Neural cell (in vitro differentiated cells): ENCODE measurements at regions not wholly inside any gene's neighbourhood (a gene's known extent, or its start where the extent isn't known, plus 50 kb on each side); places are given as distances from the start of the nearest gene placed in this dataset.

ENCODE experiments used
- EZH2 ChIP-seq: fragments of 200-600, 300-800 bp; shearing (Covaris generic), sonication (generic); IDR thresholded peaks from 2 replicates; pipeline ENCODE4 v1.6.1; 2014; ENCODE audit warnings: antibody characterized with exemption, low read length, borderline replicate concordance, mild to moderate bottlenecking; ENCODE audit not compliant: insufficient read depth, poor library complexity, severe bottlenecking
- POLR2AphosphoS5 ChIP-seq: IDR thresholded peaks from 2 replicates; pipeline ENCODE4 v1.6.1; 2012
- TF ChIP-seq, protein P1 (sequence below): fragments of 450-650 bp; IDR thresholded peaks from 2 replicates; pipeline ENCODE4 v1.5.1; 2014; ENCODE audit warnings: antibody characterized with exemption, mild to moderate bottlenecking, moderate library complexity; ENCODE audit not compliant: poor library complexity, severe bottlenecking

DNA sequence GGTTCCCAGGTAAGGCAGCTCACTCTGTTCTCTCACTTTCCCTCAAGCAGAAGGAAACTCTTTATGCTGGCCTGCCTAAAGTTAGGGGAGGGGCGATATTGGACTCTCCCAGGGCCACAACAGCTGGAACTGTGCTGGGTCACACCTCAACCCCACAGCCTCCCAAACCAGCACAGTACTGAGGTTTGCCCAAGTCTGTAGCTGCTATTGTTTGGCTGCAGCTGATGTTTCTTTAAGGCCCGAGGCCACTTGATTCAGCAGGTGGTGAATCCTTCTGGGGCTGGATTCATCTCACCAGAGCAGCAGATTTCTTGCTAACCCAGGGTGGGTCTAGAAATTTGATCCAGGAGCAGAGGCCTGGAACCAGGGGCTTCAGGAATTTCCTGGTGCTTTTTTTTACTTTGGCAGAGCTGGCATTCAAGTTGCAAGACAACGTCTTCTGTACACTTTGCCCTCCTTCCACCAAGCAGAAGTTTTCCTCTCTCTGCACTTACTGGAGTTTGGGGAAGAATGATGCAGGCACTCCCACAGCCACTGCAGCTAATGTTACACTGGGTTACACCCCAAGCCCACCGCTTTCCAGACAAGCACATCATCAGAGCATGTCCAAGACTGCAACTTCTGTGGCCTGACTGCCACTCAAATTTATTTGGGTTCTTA, 544.7 kb upstream of the NDST4 start:
- TF ChIP-seq, protein P1, sequence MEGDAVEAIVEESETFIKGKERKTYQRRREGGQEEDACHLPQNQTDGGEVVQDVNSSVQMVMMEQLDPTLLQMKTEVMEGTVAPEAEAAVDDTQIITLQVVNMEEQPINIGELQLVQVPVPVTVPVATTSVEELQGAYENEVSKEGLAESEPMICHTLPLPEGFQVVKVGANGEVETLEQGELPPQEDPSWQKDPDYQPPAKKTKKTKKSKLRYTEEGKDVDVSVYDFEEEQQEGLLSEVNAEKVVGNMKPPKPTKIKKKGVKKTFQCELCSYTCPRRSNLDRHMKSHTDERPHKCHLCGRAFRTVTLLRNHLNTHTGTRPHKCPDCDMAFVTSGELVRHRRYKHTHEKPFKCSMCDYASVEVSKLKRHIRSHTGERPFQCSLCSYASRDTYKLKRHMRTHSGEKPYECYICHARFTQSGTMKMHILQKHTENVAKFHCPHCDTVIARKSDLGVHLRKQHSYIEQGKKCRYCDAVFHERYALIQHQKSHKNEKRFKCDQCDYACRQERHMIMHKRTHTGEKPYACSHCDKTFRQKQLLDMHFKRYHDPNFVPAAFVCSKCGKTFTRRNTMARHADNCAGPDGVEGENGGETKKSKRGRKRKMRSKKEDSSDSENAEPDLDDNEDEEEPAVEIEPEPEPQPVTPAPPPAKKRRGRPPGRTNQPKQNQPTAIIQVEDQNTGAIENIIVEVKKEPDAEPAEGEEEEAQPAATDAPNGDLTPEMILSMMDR = no peak
- TF ChIP-seq POLR2AphosphoS5 (no peak), EZH2 (no peak)
